ENCODE measurements at regions not wholly inside any gene's neighbourhood (a gene's known extent, or its start where the extent isn't known, plus 50 kb on each side); places are given as distances from the start of the nearest gene placed in this dataset.

GRCh38 chr2:228731517-228731916 lies 539.6 kb downstream of the PID1 start:
- no peak overlapping the region for H3K4me3 ChIP-seq
- H3K36me3 ChIP-seq, result no peaks in the 10 kb centered on the region
- no peak for DNase-seq
- intact Hi-C loops (cut with micrococcal nuclease), result no loop called here
- no peaks in the 10 kb centered on the region for H3K27me3 ChIP-seq (ENCODE audit: low read depth)
- peaks cover 11% of the 10 kb centered on the region for H3K9me3 ChIP-seq (replicated peaks)
- H3K4me1 ChIP-seq, result no peaks in the 10 kb centered on the region
- TF ChIP-seq, protein P1, sequence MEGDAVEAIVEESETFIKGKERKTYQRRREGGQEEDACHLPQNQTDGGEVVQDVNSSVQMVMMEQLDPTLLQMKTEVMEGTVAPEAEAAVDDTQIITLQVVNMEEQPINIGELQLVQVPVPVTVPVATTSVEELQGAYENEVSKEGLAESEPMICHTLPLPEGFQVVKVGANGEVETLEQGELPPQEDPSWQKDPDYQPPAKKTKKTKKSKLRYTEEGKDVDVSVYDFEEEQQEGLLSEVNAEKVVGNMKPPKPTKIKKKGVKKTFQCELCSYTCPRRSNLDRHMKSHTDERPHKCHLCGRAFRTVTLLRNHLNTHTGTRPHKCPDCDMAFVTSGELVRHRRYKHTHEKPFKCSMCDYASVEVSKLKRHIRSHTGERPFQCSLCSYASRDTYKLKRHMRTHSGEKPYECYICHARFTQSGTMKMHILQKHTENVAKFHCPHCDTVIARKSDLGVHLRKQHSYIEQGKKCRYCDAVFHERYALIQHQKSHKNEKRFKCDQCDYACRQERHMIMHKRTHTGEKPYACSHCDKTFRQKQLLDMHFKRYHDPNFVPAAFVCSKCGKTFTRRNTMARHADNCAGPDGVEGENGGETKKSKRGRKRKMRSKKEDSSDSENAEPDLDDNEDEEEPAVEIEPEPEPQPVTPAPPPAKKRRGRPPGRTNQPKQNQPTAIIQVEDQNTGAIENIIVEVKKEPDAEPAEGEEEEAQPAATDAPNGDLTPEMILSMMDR (IDR thresholded peaks at IDR 0.05; ENCODE audit: borderline replicate concordance), result no peak
- H3K27ac ChIP-seq (replicated peaks), result no peak overlapping the region

DNA sequence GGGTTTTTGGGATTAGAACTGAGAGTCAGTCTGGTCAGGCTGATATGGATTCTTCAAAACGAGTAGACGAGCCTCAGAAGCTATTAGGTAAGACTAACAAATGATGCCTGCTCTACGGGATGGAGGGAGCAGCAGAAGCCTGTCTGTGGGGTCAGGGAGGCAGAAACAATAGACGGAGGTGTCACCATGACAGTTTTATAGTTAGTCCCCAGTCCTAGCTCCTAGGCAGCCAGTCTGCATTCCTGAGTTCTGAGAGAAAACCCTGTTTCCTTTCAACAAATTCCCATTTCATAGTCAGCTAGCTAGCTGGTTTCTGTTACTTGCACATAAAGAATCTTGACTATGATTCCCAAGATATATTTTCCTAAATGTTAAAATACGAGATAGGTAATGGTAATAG lies 542.1 kb downstream of the PID1 start:
- TF ChIP-seq, protein P1 (IDR thresholded peaks at IDR 0.05; ENCODE audit: borderline replicate concordance), result no peak
- H3K27ac ChIP-seq (replicated peaks), result no peak overlapping the region

GRCh38 chr2:228725031-228725430 lies 543.5 kb upstream of the SPHKAP start:
- intact Hi-C loops (cut with micrococcal nuclease), result no loop called here
- H3K4me3 ChIP-seq, result no peak overlapping the region
- TF ChIP-seq, protein P1 (IDR thresholded peaks at IDR 0.05; ENCODE audit: borderline replicate concordance), result no peak
- H3K36me3 ChIP-seq, result no peaks in the 10 kb centered on the region
- no peak overlapping the region for H3K27ac ChIP-seq (replicated peaks)
- peaks cover 17% of the 10 kb centered on the region for H3K9me3 ChIP-seq (replicated peaks)
- H3K27me3 ChIP-seq (ENCODE audit: low read depth), result no peaks in the 10 kb centered on the region
- DNase-seq, result no peak
- no peaks in the 10 kb centered on the region for H3K4me1 ChIP-seq

More for the DNA sequence above, 542.1 kb downstream of the PID1 start:
- peaks cover 17% of the 10 kb centered on the region for H3K9me3 ChIP-seq (replicated peaks)
- no peak for DNase-seq
- H3K27me3 ChIP-seq (ENCODE audit: low read depth), result no peaks in the 10 kb centered on the region
- no peak overlapping the region for H3K4me3 ChIP-seq
- intact Hi-C loops (cut with micrococcal nuclease), result no loop called here
- H3K4me1 ChIP-seq, result no peaks in the 10 kb centered on the region
- H3K36me3 ChIP-seq, result no peaks in the 10 kb centered on the region

DNA sequence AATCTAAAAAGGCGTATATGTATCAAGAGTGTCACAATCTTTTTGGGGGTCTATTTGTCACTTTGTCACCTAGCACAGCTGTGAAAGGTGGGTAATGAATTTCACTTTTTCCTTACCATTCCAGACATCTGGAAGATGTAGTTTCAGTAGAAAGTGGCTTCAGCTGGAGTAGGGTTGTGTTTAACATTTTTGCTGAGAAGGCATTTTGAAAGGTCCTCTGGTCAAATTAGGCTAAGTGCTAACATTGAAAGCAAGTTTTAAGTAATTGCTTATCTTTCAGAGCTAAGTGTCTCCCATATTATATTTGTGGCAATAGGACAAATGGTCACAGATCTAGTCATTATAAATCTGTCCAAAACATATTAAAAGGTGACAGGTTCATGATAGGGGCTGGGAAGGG lies 542.1 kb upstream of the SPHKAP start:
- intact Hi-C loops (cut with micrococcal nuclease), result no loop called here
- H3K27ac ChIP-seq (replicated peaks), result no peak overlapping the region
- no peak overlapping the region for H3K4me3 ChIP-seq
- no peaks in the 10 kb centered on the region for H3K27me3 ChIP-seq (ENCODE audit: low read depth)
- H3K36me3 ChIP-seq, result no peaks in the 10 kb centered on the region
- DNase-seq, result no peak
- H3K9me3 ChIP-seq (replicated peaks), result peaks cover 17% of the 10 kb centered on the region
- no peaks in the 10 kb centered on the region for H3K4me1 ChIP-seq
- TF ChIP-seq, protein P1 (IDR thresholded peaks at IDR 0.05; ENCODE audit: borderline replicate concordance), result no peak

DNA sequence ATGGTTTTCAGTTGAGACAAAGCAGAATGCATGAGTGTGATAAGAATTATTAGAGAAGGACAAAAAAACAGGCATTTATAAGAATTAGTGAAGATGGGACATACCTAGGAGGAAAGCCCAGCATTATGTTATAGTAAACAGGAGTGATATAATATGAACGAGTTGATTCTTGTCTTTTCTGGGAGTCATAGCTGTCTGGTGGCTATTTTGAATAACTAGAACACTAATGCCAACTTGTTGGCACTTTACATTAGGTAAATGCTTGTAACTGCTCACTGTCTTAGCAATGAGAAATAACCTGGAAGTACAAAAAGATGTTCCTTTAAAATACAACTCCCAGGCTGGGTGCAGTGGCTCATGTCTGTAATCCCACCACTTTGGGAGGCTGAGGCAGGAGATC lies 540.8 kb upstream of the SPHKAP start:
- TF ChIP-seq, protein P1 (IDR thresholded peaks at IDR 0.05; ENCODE audit: borderline replicate concordance), result no peak
- Histone ChIP-seq H3K27me3 (ENCODE audit: low read depth) (no peaks in the 10 kb centered on the region), H3K36me3 (no peaks in the 10 kb centered on the region), H3K9me3 (replicated peaks) (peaks cover 14% of the 10 kb centered on the region), H3K4me3 (no peak overlapping the region), H3K27ac (replicated peaks) (no peak overlapping the region), H3K4me1 (no peaks in the 10 kb centered on the region)
- intact Hi-C loops (cut with micrococcal nuclease), result no loop called here
- no peak for DNase-seq

DNA sequence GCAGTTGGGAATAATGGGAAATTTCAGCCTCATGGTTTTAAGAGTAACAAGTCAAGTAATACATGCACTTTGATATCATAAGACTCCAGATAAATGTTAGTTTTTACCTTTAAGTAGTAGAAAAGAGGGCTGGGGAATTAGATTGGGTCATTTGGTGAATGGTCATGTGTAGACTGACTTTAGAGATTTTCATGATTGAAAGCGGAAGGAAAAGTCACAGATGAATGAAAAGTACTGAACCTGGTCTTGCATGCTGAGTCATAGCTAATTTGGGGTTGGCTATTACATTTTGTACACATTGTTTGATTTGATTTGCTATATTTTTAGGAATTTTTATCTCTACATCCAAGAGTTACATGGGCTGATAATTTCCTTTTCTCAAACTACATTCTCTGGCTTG lies 539.4 kb upstream of the SPHKAP start:
- no peaks in the 10 kb centered on the region for H3K36me3 ChIP-seq
- TF ChIP-seq, protein P1 (IDR thresholded peaks at IDR 0.05; ENCODE audit: borderline replicate concordance), result no peak
- DNase-seq, result no peak
- intact Hi-C loops (cut with micrococcal nuclease), result no loop called here
- no peaks in the 10 kb centered on the region for H3K27me3 ChIP-seq (ENCODE audit: low read depth)
- H3K4me3 ChIP-seq, result no peak overlapping the region
- H3K9me3 ChIP-seq (replicated peaks), result peaks cover 3% of the 10 kb centered on the region
- H3K4me1 ChIP-seq, result no peaks in the 10 kb centered on the region
- H3K27ac ChIP-seq (replicated peaks), result no peak overlapping the region

Measured in left ventricle myocardium inferior (tissue), 1 donor.